ENCODE measurements at regions not wholly inside any gene's neighbourhood (a gene's known extent, or its start where the extent isn't known, plus 50 kb on each side); places are given as distances from the start of the nearest gene placed in this dataset.

DNA sequence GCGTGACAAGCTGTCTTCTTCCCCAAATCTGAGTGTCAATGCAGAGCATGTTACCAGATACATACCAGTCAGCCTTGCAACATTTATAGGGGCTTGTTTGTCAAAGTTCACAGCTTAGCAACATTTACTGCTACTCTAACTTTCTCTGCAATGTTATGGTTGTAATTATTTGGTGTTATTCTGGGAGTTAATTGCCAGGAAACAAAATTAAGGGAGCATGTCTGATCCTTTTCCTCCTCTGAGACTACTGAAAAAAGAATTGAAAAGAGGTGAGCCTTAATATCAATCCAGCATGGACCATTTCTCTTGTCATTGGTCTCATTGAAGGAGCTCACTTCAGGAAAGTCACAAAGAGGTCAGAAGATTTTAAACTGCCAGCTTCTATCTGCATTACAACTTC lies 465.6 kb upstream of the LINC00305 start:
- TF ChIP-seq, protein P1, sequence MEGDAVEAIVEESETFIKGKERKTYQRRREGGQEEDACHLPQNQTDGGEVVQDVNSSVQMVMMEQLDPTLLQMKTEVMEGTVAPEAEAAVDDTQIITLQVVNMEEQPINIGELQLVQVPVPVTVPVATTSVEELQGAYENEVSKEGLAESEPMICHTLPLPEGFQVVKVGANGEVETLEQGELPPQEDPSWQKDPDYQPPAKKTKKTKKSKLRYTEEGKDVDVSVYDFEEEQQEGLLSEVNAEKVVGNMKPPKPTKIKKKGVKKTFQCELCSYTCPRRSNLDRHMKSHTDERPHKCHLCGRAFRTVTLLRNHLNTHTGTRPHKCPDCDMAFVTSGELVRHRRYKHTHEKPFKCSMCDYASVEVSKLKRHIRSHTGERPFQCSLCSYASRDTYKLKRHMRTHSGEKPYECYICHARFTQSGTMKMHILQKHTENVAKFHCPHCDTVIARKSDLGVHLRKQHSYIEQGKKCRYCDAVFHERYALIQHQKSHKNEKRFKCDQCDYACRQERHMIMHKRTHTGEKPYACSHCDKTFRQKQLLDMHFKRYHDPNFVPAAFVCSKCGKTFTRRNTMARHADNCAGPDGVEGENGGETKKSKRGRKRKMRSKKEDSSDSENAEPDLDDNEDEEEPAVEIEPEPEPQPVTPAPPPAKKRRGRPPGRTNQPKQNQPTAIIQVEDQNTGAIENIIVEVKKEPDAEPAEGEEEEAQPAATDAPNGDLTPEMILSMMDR (IDR thresholded peaks at IDR 0.05), result no peak
- no peak for TF ChIP-seq ZFX (IDR thresholded peaks at IDR 0.05; ENCODE audit: borderline replicate concordance)
- H3K27ac ChIP-seq, result no peak overlapping the region

DNA sequence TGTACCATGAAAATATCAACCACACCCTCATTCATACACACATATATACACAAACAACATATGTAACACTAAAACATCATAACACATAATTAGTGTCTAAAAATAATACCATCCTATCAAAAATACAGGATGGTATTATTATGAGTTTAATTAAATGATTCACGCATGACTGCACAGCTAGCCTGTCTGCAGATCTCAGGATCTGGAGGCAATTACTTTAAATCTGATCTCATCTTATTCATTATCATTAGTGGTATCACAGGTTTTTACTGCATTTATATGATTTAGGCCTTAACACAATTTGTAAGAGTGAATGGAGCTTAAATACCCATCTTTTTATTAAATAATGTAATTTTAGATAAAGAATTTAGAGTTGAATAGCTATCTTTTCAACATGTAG lies 443.4 kb upstream of the LINC00305 start:
- H3K27ac ChIP-seq, result no peak overlapping the region
- no peak for TF ChIP-seq ZFX (IDR thresholded peaks at IDR 0.05; ENCODE audit: borderline replicate concordance)
- TF ChIP-seq, protein P1 (IDR thresholded peaks at IDR 0.05), result no peak

DNA sequence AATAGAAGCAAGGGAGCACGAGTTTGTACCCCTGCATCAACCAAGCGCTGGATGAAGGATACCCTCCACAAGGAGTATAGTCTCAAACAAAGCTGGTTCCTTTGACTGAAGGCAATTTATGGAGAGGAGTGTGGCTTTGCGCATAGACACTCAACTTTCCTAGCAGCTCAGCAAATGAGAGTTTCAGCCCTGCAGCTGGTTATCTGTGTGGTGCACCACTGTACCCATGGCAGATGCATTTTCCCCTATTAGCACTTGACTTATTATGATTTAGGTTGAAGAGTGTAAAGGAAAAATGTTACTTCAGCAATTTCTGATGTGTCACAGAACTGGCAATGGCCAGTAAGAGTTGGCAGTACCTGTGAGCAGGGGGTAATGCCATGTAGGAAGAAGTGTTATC lies 440.1 kb upstream of the LINC00305 start:
- no peak for TF ChIP-seq ZFX (IDR thresholded peaks at IDR 0.05; ENCODE audit: borderline replicate concordance)
- TF ChIP-seq, protein P1 (IDR thresholded peaks at IDR 0.05), result no peak

DNA sequence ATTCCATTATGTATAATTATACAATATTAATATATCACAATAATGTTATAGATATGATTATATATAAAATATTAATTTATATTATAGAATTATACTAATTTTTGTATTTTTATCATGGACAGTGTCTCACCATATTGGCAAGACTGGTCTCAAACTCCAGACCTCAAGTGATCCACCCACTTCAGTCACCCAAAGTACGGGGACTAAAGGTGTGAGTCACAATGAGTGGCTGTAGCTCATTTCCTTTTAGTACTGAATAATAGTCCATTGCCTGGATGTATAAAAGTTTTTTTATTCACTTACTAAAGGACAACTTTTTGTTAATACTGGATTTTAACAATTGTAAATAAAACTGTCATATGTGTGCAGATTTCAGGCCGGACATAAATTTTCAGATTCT lies 417.6 kb upstream of the LINC00305 start:
- no peak for TF ChIP-seq ZFX (IDR thresholded peaks at IDR 0.05; ENCODE audit: borderline replicate concordance)
- TF ChIP-seq, protein P1 (IDR thresholded peaks at IDR 0.05), result no peak
- H3K27ac ChIP-seq, result no peak overlapping the region

More for the DNA sequence above, 440.1 kb upstream of the LINC00305 start:
- no peak overlapping the region for H3K27ac ChIP-seq

DNA sequence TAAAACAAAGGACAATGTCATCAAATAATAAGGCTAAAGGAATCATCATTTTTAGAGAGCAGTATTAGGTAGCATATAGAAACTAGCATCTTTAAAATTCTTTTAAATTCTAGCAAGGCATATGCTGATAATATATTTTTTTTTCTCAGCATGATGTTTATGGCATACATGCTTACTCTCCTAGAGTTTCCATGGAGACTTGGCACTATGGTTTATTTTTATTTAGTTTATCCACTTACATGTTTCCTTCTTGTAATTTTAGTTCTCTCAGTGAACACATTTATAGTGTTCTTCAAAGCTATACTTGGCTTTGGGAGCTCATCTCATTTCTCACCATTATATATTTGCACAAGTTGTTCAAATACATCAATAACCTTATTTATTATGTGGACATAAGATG lies 413.8 kb upstream of the LINC00305 start:
- no peak overlapping the region for H3K27ac ChIP-seq
- TF ChIP-seq, protein P1 (IDR thresholded peaks at IDR 0.05), result no peak
- no peak for TF ChIP-seq ZFX (IDR thresholded peaks at IDR 0.05; ENCODE audit: borderline replicate concordance)

DNA sequence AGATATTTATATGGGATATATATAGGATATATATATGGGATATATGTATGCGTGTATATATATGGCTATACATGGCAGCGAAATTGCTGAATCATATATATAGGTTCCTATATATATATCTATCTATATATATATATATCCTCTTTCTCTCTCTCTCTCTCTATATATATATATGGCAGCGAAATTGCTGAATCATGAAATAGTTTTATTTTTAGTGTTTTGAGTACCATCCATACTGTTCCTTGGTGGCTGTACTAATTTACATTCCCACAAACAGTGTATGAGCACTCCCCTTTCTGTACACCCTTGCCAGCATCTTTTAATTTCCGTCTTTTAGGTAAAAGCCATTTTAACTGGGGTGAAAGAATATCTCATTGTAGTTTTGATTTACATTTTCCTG lies 397.6 kb upstream of the LINC00305 start:
- H3K27ac ChIP-seq, result no peak overlapping the region
- TF ChIP-seq, protein P1 (IDR thresholded peaks at IDR 0.05), result no peak
- TF ChIP-seq ZFX (IDR thresholded peaks at IDR 0.05; ENCODE audit: borderline replicate concordance), result no peak

DNA sequence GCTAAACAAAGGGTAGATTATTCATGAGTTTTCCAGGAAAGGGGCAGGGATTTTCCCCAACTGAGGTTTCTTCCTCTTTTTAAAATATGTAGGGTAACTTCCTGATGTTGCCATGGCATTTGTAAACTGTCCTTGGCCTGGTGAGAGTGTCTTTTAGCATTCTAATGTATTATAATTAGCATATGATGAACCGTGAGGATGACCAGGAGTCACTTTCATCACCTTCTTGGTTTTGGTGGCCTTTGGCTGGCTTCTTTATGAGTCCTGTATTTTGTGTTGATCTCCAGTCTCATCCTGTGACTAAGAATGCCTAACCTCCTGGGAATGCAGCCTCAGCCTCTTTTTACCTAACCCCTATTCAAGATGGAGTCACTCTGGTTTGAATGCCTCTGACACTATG lies 391.0 kb upstream of the LINC00305 start:
- TF ChIP-seq, protein P1 (IDR thresholded peaks at IDR 0.05), result no peak
- no peak for TF ChIP-seq ZFX (IDR thresholded peaks at IDR 0.05; ENCODE audit: borderline replicate concordance)
- H3K27ac ChIP-seq, result no peak overlapping the region

Data from 22Rv1 (cell line).